ENCODE measurements at regions not wholly inside any gene's neighbourhood (a gene's known extent, or its start where the extent isn't known, plus 50 kb on each side); places are given as distances from the start of the nearest gene placed in this dataset.

DNA sequence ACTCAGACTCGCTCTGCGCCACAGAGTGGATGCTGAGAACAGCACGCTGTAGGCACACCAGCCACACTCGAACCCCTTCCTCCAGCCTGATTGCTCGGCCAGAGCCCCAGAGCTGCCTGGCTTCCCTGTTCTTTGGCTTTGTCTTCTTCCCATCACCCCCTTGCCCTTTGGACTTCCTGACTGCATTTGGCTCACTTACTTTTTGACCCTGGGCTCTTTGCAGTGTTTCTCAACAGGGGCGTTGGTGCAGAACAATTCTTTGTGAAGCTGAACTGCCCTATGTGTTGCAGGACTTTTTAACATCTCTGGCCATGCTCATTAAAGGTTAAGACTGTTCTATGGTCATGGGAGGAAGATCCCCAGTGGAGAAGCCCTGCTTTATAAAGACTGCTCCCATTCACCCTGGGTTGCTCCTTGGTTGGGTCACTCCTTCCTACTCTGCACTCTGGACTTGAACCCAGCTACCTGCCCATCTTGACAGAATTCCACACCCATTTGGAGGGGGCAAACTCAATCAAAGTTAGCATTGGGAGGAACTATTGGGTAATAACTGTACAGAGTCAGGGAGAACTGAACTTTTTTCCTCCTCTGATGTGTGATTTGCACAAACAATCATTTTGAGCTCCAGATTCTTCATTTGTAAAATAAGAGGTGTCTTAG lies 127.7 kb upstream of the PLEKHG7 start:
- DNase-seq, result no peak

DNA sequence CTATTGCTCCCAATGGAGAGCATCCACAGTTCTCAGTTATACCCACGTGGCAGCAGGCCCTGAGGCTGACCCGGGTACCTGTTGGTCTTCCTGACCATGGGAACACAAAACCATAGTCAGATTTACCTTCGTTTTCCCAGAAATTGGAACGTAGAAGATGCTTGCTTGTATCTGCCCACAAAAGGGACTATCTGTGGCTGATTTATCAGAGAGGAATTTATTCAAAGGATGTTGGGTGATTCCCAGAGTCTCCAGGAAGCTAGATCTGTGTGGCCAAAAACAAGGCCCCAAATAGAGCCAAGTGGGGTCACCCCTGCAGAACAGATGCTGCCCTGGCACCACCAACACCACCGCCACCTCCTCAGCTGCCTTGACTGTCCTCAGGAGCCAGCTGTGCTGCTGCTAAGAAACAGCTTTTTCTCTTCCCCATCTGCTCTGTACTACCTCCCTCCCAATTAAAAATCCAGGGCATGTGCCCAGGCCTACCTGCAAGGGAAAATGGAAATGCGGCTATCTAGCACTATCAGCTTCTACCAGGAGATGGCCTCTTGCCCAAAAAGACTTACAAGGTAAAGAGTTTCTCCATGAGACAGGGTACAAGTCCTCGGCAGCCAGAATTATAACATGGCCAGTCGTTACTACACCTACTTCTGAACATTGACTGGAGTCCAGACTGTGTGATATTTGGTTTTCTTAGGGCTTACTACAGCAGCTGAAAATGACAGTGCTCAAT lies 128.6 kb upstream of the PLEKHG7 start:
- no peak for DNase-seq

DNA sequence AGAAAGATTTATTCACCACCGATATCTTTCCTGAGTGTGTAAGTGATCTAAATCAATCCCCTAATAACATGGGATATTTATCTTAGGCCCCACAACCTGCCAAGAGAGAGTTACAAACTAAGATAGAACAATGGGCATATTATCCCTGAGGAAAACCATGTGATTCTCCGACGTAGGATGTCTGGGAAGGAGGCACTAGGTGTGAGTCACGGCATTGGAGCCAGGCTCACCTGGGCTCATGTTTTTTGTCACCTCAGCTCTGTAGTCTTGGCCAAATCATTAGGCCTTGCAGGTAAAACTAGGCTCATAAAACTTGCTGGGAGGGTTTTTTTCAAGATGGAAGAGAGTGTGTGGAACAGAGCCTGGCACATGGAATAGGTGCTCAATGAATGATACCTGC lies 129.7 kb upstream of the PLEKHG7 start:
- no peak for DNase-seq

DNA sequence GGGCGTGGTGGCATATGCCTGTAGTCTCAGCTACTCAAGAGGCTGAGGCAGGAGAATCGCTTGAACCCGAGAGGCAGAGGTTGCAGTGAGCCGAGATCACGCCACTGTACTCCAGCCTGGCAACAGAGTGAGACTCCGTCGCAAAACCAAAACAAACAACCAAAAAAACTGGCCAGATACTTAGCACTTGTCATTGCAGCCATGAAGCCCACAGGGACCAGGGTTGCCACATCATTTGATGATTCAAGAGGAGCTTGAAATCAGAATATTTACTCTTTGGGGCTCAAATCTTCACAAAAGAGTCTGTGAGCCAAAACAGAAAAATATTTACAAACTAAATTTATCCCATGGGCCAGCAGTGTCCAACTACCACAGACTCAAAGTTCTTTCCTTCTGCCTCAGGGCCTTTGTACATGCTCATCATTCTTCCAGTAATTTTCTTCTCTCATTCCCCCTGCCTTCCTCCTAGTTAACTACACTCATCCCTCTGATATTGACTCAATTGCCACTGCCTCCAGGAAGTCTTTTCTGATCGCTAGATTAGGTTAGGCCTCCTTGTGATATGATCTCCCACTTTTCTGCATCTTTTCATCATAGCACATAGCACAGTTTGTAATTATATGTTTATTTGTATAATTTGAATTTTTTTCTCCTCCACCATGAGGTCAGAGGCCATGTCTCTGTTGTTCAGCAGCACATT lies 130.8 kb upstream of the PLEKHG7 start:
- DNase-seq, result peak; percentile 8

DNA sequence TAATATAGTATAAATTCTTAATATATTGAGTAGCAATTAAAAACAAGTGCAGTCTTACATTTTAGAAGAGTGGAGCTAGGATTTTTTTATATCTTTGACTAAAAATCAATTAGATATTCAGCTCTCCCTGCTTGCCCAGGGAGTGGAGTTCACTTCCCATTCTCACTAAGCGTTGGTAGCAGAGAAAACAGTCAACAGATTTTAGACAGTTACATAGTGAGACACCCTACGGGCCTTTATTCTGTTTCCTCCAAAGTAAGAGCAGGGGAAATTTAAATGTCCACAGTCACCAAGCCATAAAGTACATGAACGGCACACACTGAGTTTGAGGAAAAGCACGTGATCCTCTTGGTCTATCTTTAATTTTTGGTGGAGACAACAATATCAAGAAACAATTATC lies 131.6 kb upstream of the PLEKHG7 start:
- DNase-seq, result no peak

DNA sequence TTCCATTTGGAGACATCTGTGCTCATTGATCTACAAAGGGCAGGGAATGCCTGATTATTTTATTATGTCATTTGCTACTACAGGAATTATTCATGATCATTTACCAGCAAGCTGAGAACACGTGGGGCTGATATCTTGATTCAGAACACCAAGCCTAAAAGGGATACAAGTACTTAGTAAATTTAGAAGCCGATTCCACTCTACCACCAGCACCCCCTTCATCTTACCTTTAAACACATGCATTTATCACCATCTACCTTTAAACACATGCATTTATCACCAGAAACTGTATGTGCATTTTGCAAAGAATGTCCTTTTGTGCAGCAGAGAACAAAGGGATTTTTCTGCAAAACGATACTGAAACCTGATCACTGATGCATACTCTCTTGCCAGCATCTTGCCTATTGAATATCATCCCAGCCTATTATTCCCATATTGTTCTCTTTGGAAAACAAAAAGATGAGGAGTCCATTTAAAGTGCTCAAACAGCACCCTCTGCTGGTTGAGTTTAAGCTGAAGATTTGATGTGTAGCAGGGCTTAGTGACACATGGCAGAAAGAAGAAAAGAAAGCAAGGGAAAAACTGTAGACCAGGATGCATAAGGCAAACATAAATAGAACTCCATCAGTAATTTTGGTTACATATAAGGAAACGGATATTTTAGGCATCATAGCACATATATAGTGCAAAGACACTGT lies 132.6 kb upstream of the PLEKHG7 start:
- peak; percentile 88 for DNase-seq

DNA sequence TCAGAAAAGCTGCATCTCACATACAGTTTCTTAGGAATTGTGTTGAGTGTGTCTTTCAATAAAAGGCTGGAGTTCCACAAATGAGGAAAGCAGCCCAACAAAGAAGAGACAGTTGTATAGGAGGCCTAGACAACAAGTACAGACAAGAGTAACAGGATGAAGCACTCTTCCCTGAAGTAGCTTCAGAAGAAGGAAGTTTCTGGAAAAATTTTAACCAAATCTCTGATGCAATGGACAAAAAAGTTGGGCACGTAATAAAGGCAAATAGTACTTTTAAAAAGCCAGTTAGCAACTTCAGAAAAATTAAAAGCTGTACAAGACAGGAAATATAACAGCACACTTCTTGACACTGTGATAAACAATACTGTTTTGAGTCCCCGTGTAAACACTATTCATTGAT lies 134.1 kb upstream of the PLEKHG7 start:
- no peak for DNase-seq

DNA sequence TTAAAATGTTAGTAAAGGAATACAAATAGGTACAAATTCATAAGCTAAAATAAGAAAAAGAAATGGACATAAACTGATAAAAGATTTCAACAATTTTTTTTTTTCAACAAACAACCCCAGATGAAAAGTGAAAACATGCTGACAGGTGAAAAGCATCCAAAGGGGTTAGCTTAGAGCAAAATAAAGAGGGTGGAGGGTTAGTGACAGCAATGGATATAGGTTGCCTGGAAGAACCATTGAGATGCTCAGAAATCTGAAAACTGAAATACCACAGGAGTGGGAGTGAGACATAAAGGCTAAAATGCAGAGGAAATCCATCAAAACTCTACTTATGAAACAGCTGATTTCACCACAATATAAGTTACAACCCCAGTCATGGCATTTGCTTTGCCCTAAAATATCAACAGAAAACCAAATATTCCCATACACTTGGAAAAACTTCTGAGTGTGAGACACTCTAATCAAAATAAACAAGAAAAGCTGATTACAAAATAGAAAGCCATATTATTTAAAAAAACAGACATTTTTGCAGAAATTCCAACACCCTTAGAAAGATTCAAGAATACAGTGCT lies 136.3 kb upstream of the PLEKHG7 start:
- DNase-seq, result no peak

DNA sequence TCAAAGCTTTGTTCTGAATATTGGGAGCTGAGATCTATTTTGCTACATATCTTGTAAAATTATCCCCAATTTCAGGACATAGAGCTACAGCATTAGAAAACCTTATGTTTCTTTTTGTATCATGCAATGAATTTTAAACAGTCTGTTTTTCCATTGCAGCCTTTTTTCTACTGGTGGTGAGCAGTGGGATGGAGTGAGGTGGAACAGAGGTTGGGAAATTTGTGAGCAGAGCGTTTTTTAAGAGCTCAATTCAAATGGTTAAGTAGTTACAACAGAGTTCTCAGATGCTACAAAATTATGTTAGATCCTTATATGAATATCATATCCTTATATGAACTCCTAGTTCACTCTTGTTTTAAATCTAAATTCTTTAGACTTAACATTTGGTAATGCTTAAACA lies 139.0 kb upstream of the PLEKHG7 start:
- DNase-seq, result no peak

DNA sequence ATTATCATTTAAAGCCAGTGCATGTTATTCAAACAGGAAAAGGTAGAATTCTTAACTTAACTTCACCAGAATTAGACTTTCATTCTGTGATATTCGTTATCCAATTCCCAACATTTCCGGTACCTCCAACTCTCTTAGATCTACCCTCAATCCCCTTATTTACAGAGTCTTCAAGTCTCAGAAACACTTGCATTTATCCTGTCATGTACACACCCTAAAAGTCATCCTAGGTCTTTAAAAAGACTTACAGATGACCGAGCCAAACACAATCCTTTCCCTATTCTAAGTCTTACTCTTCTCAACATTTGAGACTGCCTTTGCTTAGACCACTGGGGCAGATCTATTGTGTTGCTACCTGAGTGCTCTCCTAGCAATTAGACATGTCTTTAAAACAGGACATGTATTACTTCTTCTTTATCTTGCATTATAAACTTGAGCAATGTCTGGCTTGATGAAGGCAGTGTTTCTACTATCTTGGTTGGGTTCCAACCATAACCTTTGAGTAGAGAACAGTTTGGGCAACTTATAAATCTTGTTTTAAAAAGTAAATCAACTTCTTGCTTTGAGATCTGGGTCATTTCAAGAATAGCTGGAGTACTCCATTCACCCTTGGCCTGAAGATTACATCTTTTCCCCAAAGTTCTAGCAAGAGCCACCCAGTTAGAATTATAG lies 140.6 kb upstream of the PLEKHG7 start:
- no peak for DNase-seq

DNA sequence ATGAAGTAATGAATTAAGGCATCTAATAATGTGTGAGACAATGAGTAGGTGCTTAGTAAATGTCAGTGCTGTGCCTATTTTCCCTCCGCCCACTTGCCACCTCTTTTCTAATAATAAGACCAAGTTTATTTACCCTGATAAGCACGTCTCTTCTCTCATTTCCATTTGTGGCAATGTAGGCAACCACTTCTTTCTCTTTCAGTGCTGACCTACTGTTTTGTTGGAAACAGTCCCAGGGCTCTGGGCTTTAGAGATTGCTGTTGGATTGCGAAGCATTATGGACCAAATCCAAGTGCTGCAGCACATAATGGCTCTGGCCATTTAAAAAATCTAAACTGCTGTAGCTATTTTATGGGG lies 141.3 kb upstream of the PLEKHG7 start:
- DNase-seq, result no peak

DNA sequence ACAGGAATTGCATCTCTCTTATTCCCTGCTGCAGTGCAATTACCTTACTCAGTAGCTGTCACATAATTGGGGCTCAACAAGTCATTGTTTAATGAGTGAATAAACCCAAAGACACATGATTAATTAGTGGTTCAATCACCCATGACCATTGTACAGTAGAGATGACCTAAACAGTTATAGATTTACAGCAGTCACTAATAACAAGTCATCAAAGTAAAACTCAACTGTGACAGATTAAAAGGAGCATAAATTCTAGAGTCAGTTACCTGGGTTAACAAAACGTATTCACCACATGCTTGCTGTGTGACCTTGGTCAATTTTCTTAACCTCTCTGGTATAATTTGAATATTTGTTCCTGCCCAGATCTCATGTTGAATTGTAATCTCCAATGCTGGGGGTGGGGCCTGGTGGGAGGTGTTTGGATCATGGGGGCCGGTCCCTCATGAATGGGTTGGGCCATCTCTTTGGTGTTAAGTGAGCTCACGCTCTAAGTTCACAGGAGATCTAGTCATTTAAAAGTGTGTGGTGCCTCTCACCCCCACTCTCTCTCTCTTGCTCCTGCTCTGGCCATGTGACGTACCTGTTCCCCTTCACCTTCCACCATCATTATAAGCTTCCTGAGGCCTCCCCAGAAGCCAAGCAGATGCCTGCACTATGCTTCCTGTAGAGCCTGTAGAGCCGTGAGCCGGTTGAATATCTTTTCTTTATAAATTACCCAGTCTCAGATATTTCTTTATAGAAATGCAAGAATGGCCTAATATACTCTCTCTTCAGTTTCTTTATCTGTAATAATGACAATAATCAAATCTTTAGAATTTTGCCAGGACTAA lies 141.9 kb upstream of the PLEKHG7 start:
- no peak for DNase-seq

DNA sequence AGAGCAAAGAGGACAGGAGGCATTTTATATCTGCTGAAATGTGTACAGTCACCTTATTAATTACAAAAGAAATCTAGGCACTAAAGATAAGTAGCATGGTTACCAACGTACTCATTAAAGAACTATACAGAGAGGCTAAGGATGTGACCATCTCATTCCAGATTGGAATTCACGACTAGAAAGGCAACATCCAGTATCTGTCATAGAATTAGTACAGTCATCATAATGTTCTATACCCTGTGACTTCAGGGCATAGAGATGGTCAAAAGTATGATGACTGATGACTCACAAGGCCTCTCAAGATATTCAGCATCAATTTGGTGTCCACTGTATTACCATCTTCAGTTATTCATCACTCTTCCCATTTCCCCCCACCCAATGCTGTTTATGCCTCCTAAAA lies 144.0 kb upstream of the PLEKHG7 start:
- no peak for DNase-seq

DNA sequence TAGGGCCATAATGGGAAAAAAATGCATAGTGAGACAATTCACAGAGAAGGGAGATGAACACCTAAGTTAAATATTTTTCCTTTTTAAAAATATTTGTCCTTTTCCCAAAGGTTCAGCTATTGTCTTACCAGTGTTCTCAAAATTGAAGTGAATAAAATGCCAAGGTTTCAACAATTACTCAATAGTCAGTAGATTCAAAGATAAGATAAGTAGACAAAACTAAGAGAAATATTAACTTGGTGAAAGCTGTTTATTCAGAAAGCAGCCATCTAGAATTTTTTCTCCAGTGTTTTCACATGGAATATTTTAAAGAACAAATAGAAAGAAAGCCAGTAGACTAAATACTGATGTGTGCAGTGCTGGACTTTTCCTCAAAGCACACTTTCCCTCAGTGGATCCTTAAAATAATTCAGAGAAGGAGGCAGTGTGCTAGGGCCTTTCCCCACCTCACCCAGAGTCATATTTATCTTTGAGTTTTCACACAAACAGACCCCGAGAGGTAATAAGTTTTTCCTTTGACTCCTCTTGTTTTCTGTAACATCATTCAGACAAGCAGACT lies 144.5 kb upstream of the PLEKHG7 start:
- no peak for DNase-seq

DNA sequence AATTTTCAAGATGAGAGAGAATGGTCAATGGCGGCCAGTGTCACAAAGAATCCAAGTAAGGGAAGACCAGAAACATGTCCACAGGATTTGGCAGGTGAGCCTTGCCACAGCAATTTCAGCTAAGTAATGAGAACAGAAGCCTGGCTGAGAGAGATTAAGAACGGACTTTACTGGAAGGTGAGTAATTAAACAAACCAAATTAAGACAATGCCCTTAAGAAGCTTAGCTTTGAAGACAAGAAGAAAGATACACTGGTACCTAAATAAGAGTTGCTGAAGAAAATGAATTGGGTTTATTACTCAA lies 145.4 kb upstream of the PLEKHG7 start:
- DNase-seq, result no peak

DNA sequence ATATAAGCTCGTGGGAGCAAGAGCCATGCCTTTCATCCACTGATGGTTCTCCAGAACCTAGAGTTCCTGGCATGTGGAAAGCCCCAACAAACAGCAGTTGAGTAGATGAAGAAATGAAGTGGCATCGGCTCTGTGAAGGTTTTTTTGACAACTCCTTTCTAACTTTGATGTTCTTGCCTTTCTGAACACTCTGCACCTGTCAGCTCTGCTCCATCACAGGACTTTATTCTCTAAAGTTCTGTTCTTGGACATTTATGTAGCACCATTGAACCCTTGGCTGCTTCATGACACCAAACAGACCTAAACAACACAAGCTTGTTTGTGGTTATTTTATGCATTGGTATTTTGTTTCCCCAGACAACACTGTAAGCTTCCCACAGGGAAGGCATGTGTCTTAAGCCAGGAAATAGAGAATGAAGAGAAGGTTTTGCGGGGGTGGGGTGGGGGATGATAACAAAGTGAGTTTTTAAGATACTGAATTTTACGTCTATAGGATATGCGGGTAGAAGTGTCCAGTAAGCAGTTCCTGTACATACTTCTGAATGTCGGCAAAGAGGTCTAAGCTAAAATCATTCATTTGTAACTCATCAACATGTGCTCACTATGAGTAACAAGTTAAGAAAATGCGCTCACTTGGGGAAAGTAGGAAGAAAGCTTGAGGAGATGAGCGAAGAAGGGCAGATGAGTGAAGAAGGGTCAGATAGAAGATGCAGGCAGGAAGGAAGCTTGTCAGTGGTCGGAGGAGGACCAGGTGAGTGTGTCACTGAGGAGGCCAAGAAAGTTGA lies 146.0 kb upstream of the PLEKHG7 start:
- DNase-seq, result no peak

DNA sequence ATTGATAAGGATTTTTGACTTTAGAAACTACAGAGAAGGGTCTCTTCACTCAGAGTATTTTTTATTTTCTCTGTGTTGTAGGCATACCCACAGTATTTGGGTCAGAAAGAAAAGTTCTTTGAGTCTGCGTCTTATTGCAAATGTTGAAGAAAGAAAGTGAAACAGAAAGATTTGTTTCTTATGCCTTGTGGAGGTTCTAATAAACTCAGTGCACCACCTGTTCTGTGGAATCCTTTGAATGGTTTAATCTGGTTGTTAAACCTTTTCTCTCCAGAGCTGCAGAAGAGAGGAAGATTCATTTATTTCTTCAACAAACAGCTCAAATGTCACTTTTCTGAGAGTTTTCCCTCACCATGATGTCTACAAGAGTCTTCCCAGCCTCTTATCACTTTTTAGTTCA lies 146.6 kb upstream of the PLEKHG7 start:
- no peak for DNase-seq

DNA sequence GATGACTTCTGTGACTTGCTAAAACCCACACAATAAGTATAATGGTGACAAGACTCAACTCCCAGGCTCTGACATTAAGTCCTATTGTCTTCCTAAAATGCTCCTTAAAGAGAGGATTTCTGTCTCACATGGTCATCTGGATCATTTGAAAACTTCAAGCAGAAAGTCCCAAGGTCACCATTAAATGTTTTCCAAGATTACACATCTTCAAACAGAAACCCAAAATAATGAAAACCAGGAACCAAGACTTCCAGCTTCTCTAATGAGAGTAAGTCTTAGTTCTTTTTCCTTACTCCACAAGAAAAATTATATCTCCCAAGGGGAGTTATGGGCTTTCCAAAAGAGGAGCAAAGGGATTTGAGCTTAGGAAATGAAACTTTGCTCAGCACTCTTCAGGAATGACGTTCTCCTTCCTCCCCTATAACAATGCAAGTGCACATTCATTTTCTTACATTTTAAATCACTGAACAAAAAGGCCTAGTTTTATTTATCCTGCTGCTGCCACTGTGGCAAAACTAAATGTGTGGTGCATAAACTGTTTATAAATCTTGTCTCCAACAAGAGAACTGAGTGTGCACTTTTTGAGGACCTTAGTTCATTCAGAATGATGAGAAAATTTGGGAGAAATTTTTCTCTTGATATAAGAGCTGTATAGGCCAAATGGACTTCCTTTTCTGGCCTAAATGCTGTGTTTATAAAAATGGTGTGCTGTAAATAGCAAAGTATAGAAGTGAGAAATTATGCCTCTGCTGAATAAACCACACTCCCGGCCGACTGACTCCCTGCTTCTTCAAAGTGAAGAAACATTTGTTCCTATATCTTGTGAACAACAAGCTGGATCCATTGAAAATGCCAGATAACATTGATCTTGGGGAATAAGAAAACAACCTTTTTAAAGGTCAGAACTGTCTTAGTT lies 148.4 kb upstream of the PLEKHG7 start:
- DNase-seq, result no peak

DNA sequence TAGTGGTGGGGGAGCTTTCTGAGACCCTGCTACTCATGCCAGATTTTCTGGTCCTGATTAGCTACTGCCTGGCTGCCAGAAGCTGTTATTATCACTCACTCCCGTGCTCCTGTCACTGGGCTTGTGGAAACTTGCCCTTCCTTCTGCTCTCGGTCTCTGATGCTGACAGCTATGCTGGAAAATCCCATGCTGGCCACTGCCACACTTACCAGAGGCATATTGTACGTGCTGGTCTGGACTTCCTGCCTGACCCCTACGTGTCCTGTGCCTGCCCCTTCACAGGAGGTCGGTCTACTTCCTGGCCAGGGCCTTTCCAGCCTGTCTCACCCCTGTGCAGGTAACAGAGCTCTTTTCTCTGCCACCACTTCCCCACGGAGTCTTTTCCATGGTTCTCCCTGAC lies 149.4 kb upstream of the PLEKHG7 start:
- peak; percentile 7 for DNase-seq

All from NCI-H2227 treated with DMSO at 0.1 percent for 48 hours (cell line).